ENCODE measurements at regions not wholly inside any gene's neighbourhood (a gene's known extent, or its start where the extent isn't known, plus 50 kb on each side); places are given as distances from the start of the nearest gene placed in this dataset.

- no TSS peak for BruUV-seq (replicated peaks)
Measured at GRCh38 chr20:20803011-20803410, 90.6 kb upstream of the RALGAPA2 start.

More at GRCh38 chr20:20803011-20803410, 90.6 kb upstream of the RALGAPA2 start:
- H3K9me1 ChIP-seq (ENCODE audit: control insufficient read depth, insufficient read depth, low read length) = no peaks in the 10 kb centered on the region
- TF ChIP-seq HNRNPLL (IDR thresholded peaks at IDR 0.05; ENCODE audit: low read depth, low read length, poor library complexity, severe bottlenecking) = no peak
- TF ChIP-seq ESRRB (CRISPR knock-in tag; IDR thresholded peaks at IDR 0.05; ENCODE audit: borderline replicate concordance) = no peak
- no peak for TF ChIP-seq ZHX1 (conservative IDR thresholded peaks at IDR 0.05; ENCODE audit: low read length)
- WGBS (ENCODE audit: insufficient coverage, low coverage, missing lambda C conversion rate) = 0% methylated on average over 3 of the region's 3 CpGs
- ChIA-PET POLR2A (no interaction called here), CTCF (ENCODE audit: low intra/inter-chr PET ratio) (no interaction called here)
- in situ Hi-C loops (cut with MboI) = loop anchor here (25.0 kb wide), 1 partner anchor 716 kb away; no protein-coding TSS in a partner anchor
- H3K9ac ChIP-seq (ENCODE audit: insufficient read depth in 1 of 2, low read depth in 2 of 2, low read length in 2 of 2) = no peak overlapping the region
- H3K4me2 ChIP-seq (ENCODE audit: insufficient read depth, low read length) = no peak overlapping the region
- H4K20me1 ChIP-seq (replicated peaks; ENCODE audit: control insufficient read depth, insufficient read depth, low read length) = no peaks in the 10 kb centered on the region
- peaks cover 0 to 15% of the 10 kb centered on the region in 2 experiments; a peak in 3 of 5 replicates for H3K27me3 ChIP-seq (ENCODE audit: control insufficient read depth in 2 of 2, insufficient read depth in 2 of 2, low read length in 2 of 2)
- no peaks in the 10 kb centered on the region for H3K36me3 ChIP-seq (ENCODE audit: control insufficient read depth, insufficient read depth, low read length)
- H3K27ac ChIP-seq (ENCODE audit: extremely low read depth, low read depth, low read length) = no peak overlapping the region
- FAIRE-seq (no peak), ATAC-seq (no peak), DNase-seq (ENCODE audit: extremely low read depth in 1 of 4, low spot score in 3 of 4) (no peak)
- intact Hi-C loops (cut with micrococcal nuclease) = no loop called here
- no peaks in the 10 kb centered on the region for H3K79me2 ChIP-seq (ENCODE audit: control insufficient read depth, insufficient read depth, low read length)
- no peak overlapping the region for H3K4me3 ChIP-seq
- no peaks in the 10 kb centered on the region for H3K9me3 ChIP-seq (replicated peaks; ENCODE audit: control insufficient read depth, insufficient read depth, low read depth, low read length)
- H2AFZ ChIP-seq (ENCODE audit: low read depth, low read length) = no peak overlapping the region
- H3K4me1 ChIP-seq (replicated peaks in 1 of 2; ENCODE audit: control insufficient read depth in 2 of 2, insufficient read depth in 2 of 2, low read length in 2 of 2) = no peaks in the 10 kb centered on the region

Data from K562 (cell line).